MM.1S (cell line): ENCODE measurements at regions not wholly inside any gene's neighbourhood (a gene's known extent, or its start where the extent isn't known, plus 50 kb on each side); places are given as distances from the start of the nearest gene placed in this dataset.

Experiments
- EZH2 ChIP-seq: fragments of 300-600 bp; sonication (generic); optimal IDR thresholded peaks from 2 replicates; pipeline ENCODE3; 2017; ENCODE audit warnings: low read depth, mild to moderate bottlenecking, antibody characterized with exemption, low read length, mixed read lengths
- EZH2phosphoT487 ChIP-seq: fragments of 300-600 bp; sonication (generic); IDR thresholded peaks from 2 replicates; pipeline ENCODE4 v1.6.1; 2018; ENCODE audit warnings: antibody characterized with exemption, low read length
- TF ChIP-seq, protein P1 (sequence below): fragments of 300-600 bp; sonication (generic); IDR thresholded peaks from 2 replicates; pipeline ENCODE4 v1.5.1; 2016; ENCODE audit warnings: antibody characterized with exemption, low read length, mixed read lengths

DNA sequence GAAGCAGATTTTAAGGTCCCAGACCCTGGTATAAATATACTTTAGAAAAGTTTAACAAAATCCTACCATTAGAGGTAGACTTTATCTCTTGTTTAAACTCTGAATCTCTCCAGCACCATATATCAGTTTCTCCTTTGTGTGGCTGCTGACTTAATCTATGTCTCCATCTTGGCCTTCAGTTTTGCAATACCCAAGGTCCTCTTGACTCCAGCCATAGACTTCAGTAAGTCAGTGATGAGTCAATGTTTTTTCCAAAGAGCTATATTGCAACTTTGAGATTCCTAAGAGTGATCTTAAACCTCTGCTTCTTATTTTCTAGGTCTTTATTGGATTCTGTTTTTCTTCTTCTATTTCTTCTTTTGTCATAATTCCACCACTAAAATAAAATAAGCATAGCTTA lies 50.8 kb upstream of the ADGRL3 start:
- TF ChIP-seq, protein P1, sequence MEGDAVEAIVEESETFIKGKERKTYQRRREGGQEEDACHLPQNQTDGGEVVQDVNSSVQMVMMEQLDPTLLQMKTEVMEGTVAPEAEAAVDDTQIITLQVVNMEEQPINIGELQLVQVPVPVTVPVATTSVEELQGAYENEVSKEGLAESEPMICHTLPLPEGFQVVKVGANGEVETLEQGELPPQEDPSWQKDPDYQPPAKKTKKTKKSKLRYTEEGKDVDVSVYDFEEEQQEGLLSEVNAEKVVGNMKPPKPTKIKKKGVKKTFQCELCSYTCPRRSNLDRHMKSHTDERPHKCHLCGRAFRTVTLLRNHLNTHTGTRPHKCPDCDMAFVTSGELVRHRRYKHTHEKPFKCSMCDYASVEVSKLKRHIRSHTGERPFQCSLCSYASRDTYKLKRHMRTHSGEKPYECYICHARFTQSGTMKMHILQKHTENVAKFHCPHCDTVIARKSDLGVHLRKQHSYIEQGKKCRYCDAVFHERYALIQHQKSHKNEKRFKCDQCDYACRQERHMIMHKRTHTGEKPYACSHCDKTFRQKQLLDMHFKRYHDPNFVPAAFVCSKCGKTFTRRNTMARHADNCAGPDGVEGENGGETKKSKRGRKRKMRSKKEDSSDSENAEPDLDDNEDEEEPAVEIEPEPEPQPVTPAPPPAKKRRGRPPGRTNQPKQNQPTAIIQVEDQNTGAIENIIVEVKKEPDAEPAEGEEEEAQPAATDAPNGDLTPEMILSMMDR: no peak
- TF ChIP-seq EZH2: no peak
- no peak for TF ChIP-seq EZH2phosphoT487
